Endothelial cell of umbilical vein (primary cell): ENCODE measurements at regions not wholly inside any gene's neighbourhood (a gene's known extent, or its start where the extent isn't known, plus 50 kb on each side); places are given as distances from the start of the nearest gene placed in this dataset.

Source experiments
- CTCF ChIP-seq, 2 donors: IDR thresholded peaks; 1 replicate in 1 of 2; 2 replicates in 1 of 2; pipeline ENCODE4 v1.5.1; 2011; ENCODE audit warnings: low read length in 2 of 2, mild to moderate bottlenecking in 2 of 2, moderate library complexity in 2 of 2, control low read depth in 1 of 2, inconsistent platforms in 1 of 2, low read depth in 1 of 2; ENCODE audit not compliant: insufficient read depth in 1 of 2; ENCODE audit errors: extremely low read depth in 1 of 2
- MYC ChIP-seq: IDR thresholded peaks from one replicate; pipeline ENCODE4 v1.6.1; 2011; ENCODE audit warnings: mild to moderate bottlenecking, low read depth, low read length
- POLR2A ChIP-seq: IDR thresholded peaks from 2 replicates; pipeline ENCODE4 v1.6.1; 2012; ENCODE audit warnings: low read depth, mild to moderate bottlenecking, control low read depth, low read length
- POLR2AphosphoS5 ChIP-seq: IDR thresholded peaks from 2 replicates; pipeline ENCODE4 v1.6.1; 2012; ENCODE audit warnings: low read depth, mild to moderate bottlenecking, control low read depth, low read length, moderate library complexity; ENCODE audit not compliant: insufficient read depth
- TF ChIP-seq, protein P1 (sequence below): IDR thresholded peaks from 2 replicates; pipeline ENCODE4 v1.6.1; 2011; ENCODE audit not compliant: insufficient read depth, insufficient read length

DNA sequence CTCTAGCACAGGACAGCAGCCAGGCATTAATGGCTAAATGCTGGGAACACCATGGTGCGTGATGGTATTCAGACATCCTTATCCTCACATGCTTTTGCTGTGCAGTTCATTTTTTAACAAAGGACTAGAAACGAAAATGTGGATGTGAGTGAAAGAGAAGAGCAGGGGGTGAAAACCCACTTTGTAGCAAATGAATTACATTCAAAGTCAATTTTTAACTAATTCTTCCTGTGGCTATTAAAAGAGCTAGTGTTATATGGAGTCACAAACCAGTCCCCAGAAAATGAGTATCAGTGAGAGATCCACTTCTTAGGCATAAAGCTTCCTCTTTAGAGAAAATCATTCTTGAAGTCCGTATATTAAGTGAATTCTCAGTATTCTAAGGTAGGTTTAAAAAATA lies 592.0 kb upstream of the LMO3 start:
- TF ChIP-seq, protein P1, sequence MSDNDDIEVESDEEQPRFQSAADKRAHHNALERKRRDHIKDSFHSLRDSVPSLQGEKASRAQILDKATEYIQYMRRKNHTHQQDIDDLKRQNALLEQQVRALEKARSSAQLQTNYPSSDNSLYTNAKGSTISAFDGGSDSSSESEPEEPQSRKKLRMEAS, result no peak
- TF ChIP-seq CTCF (IDR thresholded peaks at IDR 0.05; ENCODE audit: extremely low read depth in 1 of 2, insufficient read depth in 1 of 2, low read depth in 1 of 2, low read length in 2 of 2) (no peak), POLR2AphosphoS5 (no peak), MYC (no peak), POLR2A (no peak)
